ENCODE measurements at regions not wholly inside any gene's neighbourhood (a gene's known extent, or its start where the extent isn't known, plus 50 kb on each side); places are given as distances from the start of the nearest gene placed in this dataset.

DNA sequence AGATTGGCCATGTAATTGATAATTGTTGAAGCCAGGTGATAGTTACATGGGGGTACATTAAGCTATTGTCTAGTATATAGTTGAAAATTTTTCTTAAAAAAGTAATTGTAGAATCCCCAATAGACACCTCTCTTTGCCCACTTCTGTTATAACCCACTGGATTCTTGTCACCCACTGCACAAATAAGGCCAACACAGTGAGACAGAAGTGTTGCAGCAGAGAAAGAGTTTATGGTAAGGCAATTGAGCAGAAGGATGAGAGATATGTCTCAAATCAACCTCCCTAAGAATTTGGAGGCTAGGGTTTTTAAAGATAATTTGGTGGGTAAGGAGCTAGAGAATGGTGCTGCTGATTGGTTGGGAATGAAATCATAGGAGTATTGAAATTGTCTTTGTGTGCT, 270.3 kb upstream of the TAC1 start:
- TF ChIP-seq, protein P1, sequence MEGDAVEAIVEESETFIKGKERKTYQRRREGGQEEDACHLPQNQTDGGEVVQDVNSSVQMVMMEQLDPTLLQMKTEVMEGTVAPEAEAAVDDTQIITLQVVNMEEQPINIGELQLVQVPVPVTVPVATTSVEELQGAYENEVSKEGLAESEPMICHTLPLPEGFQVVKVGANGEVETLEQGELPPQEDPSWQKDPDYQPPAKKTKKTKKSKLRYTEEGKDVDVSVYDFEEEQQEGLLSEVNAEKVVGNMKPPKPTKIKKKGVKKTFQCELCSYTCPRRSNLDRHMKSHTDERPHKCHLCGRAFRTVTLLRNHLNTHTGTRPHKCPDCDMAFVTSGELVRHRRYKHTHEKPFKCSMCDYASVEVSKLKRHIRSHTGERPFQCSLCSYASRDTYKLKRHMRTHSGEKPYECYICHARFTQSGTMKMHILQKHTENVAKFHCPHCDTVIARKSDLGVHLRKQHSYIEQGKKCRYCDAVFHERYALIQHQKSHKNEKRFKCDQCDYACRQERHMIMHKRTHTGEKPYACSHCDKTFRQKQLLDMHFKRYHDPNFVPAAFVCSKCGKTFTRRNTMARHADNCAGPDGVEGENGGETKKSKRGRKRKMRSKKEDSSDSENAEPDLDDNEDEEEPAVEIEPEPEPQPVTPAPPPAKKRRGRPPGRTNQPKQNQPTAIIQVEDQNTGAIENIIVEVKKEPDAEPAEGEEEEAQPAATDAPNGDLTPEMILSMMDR (IDR thresholded peaks at IDR 0.05) = no peak
- no peak for TF ChIP-seq POLR2A (IDR thresholded peaks at IDR 0.05)

Measured in Peyer's patch (tissue), 4 donors.